GM12873 (cell line): ENCODE measurements at regions not wholly inside any gene's neighbourhood (a gene's known extent, or its start where the extent isn't known, plus 50 kb on each side); places are given as distances from the start of the nearest gene placed in this dataset.

ENCODE experiments used
- CTCF ChIP-seq: IDR thresholded peaks from 2 replicates; pipeline ENCODE4 v1.5.1; 2012; ENCODE audit warnings: low read depth, mild to moderate bottlenecking, moderate library complexity, low read length, control low read depth; ENCODE audit not compliant: insufficient read depth; ENCODE audit errors: missing control alignments

- TF ChIP-seq CTCF: no peak
These were observed 261.5 kb upstream of the ZNF385D start for GRCh38 chr3:22012471-22012870.

DNA sequence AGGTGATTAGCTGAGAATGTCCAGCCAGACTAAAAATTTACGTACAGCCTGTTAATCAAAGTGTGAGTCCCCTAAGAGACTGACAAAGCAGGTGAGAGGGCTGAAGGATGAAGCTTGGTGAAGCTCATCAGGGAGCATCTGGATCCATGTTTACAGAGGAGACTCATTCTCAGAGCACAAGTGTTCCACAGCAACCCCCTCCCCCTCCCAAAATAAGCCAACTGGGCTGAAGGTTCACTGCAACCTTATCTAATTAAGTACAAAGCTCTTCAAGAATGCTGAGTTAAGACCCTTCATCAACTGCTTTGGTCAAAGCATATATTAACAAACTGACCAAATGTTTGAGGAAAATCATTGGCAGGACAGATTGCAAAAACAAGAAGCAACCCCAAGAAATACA, 262.6 kb upstream of the ZNF385D start:
- no peak for TF ChIP-seq CTCF

DNA sequence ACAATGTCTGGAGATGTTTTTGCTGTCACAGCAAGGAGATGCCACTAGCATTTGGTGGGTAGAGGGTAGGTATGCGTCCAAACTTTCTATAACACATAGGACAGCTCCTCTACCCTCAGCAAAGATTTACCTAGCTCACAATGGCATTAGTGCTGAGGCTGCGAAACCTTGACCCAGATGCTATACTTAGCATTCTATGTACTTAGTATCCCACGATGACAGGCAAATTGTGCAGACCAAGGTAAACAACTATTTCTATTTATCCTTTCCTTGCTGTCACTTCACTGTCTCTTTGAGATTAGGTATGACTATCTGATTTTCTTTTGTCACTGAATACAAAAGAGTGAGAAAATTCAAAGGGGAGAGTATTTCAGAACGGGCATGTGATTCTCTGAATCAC, 265.2 kb upstream of the ZNF385D start:
- TF ChIP-seq CTCF: no peak

DNA sequence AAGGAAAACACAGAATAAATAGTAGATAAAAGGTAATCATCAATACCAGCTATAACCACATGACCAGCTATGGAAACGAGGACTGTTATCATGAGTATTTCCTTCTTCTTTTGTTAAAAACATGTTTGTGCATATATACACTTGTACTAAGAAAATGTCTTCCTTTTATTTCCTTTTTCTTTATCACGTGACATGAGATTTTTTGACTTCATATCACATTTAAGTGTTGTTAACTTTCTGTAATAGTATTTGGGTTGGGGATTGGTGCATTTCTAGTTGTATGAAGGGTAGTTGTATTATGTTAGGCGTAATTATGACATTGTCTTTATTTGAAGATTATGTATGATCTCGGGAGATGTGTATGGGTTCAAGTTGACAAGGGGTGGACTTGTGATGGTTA, 278.5 kb upstream of the ZNF385D start:
- TF ChIP-seq CTCF: no peak

GRCh38 chr3:22039161-22039560, 288.2 kb upstream of the ZNF385D start:
- no peak for TF ChIP-seq CTCF

DNA sequence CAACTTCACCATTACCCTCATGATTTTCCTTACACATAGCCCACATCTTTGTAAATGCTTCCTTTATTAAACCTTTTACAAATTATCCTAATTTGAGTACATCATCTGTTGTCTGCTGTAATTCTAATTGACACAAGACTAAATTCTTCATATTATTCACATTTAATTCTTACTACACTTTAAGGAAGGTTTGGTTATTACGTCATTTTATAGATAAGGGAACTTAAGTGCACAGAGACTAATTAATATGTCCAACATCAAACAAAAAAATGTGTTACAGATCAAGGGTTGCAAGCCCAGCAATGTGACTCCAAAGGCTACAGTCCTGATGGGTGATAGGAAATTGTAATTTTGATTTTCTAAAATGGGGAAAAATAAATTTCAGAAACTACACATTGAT, 289.1 kb upstream of the ZNF385D start:
- no peak for TF ChIP-seq CTCF

DNA sequence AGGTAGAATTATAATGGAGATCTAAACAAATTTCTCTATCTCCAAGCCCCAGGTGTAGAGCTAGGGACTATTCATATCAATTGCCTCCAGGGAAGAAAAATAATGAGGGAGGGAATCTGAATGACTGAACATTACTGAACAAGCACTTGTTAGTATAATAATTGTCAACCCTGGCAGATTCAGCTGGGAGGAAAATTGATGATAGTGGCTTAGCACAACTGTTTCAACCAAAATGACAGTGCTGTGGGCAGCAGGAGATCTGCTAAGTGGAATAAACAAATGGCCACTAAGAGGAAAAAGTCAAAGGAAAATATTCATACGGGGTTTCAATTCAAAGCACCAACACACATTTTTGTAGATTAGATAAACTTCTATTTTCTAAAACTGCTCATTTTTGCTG, 294.9 kb upstream of the ZNF385D start:
- TF ChIP-seq CTCF: no peak

DNA sequence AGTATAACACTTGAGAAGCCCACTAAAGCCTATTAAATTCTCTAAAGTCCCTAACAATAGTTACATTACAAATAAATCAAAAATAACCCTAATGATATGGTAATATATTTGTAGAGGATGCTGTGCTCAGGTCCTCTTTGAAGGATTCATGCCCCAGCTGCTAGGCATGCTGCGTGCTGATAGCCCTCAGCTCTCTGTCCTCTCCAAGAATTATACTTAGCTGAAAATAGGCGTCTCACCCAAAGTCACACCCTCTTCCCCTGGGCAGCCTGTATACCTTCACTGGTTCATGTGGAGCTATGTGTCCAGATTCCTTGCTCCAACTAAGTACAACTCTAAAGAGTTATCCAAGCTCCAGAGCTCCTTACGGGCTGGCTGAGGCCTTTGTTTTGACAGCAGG, 312.5 kb upstream of the ZNF385D start:
- TF ChIP-seq CTCF: no peak
